ENCODE measurements at regions not wholly inside any gene's neighbourhood (a gene's known extent, or its start where the extent isn't known, plus 50 kb on each side); places are given as distances from the start of the nearest gene placed in this dataset.

GRCh38 chr3:105118905-105119304, 247.8 kb upstream of the ALCAM start:
- H3K36me3 ChIP-seq (replicated peaks in 1 of 2) = no peaks in the 10 kb centered on the region
- H3K9me3 ChIP-seq (replicated peaks in 1 of 3) = no peaks in the 10 kb centered on the region
- 78 to 88% (median 85%) methylated on average over 3 of the region's 3 CpGs for WGBS, 4 donors
- H3K4me1 ChIP-seq (replicated peaks in 1 of 2) = no peaks in the 10 kb centered on the region
- no peaks in the 10 kb centered on the region for H3K27me3 ChIP-seq
- DNase-seq = no peak
- no peak overlapping the region for H3K27ac ChIP-seq
- intact Hi-C loops (cut with DNase I) = no loop called here
- no peak overlapping the region for H3K4me3 ChIP-seq
- no peak for TF ChIP-seq CTCF (IDR thresholded peaks at IDR 0.05)
- TF ChIP-seq POLR2A (IDR thresholded peaks at IDR 0.05) = no peak

GRCh38 chr3:105119801-105120340, 246.8 kb upstream of the ALCAM start:
- TF ChIP-seq CTCF (IDR thresholded peaks at IDR 0.05) (no peak), POLR2A (IDR thresholded peaks at IDR 0.05) (no peak)
- no peak overlapping the region for H3K27ac ChIP-seq
- WGBS, 4 donors = 86 to 91% (median 90%) methylated on average over 4 of the region's 4 CpGs
- H3K27me3 ChIP-seq = no peaks in the 10 kb centered on the region
- intact Hi-C loops (cut with DNase I) = no loop called here
- no peak overlapping the region for H3K4me3 ChIP-seq
- no peaks in the 10 kb centered on the region for H3K9me3 ChIP-seq (replicated peaks in 1 of 3)
- H3K4me1 ChIP-seq (replicated peaks in 1 of 2) = no peaks in the 10 kb centered on the region
- DNase-seq = no peak
- no peaks in the 10 kb centered on the region for H3K36me3 ChIP-seq (replicated peaks in 1 of 2)

GRCh38 chr3:105130911-105131310, 235.8 kb upstream of the ALCAM start:
- H3K27me3 ChIP-seq = no peaks in the 10 kb centered on the region

GRCh38 chr3:105137911-105138310, 228.8 kb upstream of the ALCAM start:
- intact Hi-C loops (cut with DNase I) = no loop called here
- no peaks in the 10 kb centered on the region for H3K4me1 ChIP-seq (replicated peaks in 1 of 2)
- 73 to 77% (median 74%) methylated on average over 1 of the region's 1 CpG for WGBS, 4 donors
- H3K27me3 ChIP-seq = no peaks in the 10 kb centered on the region
- H3K27ac ChIP-seq = no peak overlapping the region
- DNase-seq = no peak
- no peak overlapping the region for H3K4me3 ChIP-seq
- no peaks in the 10 kb centered on the region for H3K9me3 ChIP-seq (replicated peaks in 1 of 3)
- TF ChIP-seq POLR2A (IDR thresholded peaks at IDR 0.05) (no peak), CTCF (IDR thresholded peaks at IDR 0.05) (no peak)
- H3K36me3 ChIP-seq (replicated peaks in 1 of 2) = no peaks in the 10 kb centered on the region

More at GRCh38 chr3:105130911-105131310, 235.8 kb upstream of the ALCAM start:
- H3K36me3 ChIP-seq (replicated peaks in 1 of 2) = no peaks in the 10 kb centered on the region
- WGBS, 4 donors = 82 to 86% (median 85%) methylated on average over 3 of the region's 3 CpGs
- DNase-seq = no peak
- H3K27ac ChIP-seq = no peak overlapping the region
- no peak overlapping the region for H3K4me3 ChIP-seq
- TF ChIP-seq CTCF (IDR thresholded peaks at IDR 0.05) = no peak
- no peak for TF ChIP-seq POLR2A (IDR thresholded peaks at IDR 0.05)
- no peaks in the 10 kb centered on the region for H3K9me3 ChIP-seq (replicated peaks in 1 of 3)
- intact Hi-C loops (cut with DNase I) = no loop called here
- H3K4me1 ChIP-seq (replicated peaks in 1 of 2) = no peaks in the 10 kb centered on the region
